ENCODE measurements at regions not wholly inside any gene's neighbourhood (a gene's known extent, or its start where the extent isn't known, plus 50 kb on each side); places are given as distances from the start of the nearest gene placed in this dataset.

GRCh38 chr5:92808474-92808873, 772.5 kb downstream of the NR2F1-AS1 start:
- no peak for TF ChIP-seq CTCF (IDR thresholded peaks at IDR 0.05; ENCODE audit: insufficient read depth, low read depth, low read length)
- no peak for DNase-seq (ENCODE audit: low read depth)
- H3K4me3 ChIP-seq (ENCODE audit: low read depth, low read length) = no peak overlapping the region

- H3K4me3 ChIP-seq (ENCODE audit: low read depth, low read length) = no peak overlapping the region
- TF ChIP-seq CTCF (IDR thresholded peaks at IDR 0.05; ENCODE audit: insufficient read depth, low read depth, low read length) = no peak
- DNase-seq (ENCODE audit: low read depth) = no peak
Measured at GRCh38 chr5:92807085-92807484, 773.9 kb downstream of the NR2F1-AS1 start.

- no peak overlapping the region for H3K4me3 ChIP-seq (ENCODE audit: low read depth, low read length)
- no peak for TF ChIP-seq CTCF (IDR thresholded peaks at IDR 0.05; ENCODE audit: insufficient read depth, low read depth, low read length)
- DNase-seq (ENCODE audit: low read depth) = no peak
Measured at GRCh38 chr5:92805446-92805845, 775.6 kb downstream of the NR2F1-AS1 start.

GRCh38 chr5:92801911-92802310, 779.1 kb downstream of the NR2F1-AS1 start:
- H3K4me3 ChIP-seq (ENCODE audit: low read depth, low read length) = no peak overlapping the region
- no peak for TF ChIP-seq CTCF (IDR thresholded peaks at IDR 0.05; ENCODE audit: insufficient read depth, low read depth, low read length)
- DNase-seq (ENCODE audit: low read depth) = peak; percentile 72

GRCh38 chr5:92800365-92800764, 780.7 kb downstream of the NR2F1-AS1 start:
- TF ChIP-seq CTCF (IDR thresholded peaks at IDR 0.05; ENCODE audit: insufficient read depth, low read depth, low read length) = no peak
- DNase-seq (ENCODE audit: low read depth) = peak; percentile 93
- H3K4me3 ChIP-seq (ENCODE audit: low read depth, low read length) = no peak overlapping the region

GRCh38 chr5:92795633-92796032, 785.4 kb downstream of the NR2F1-AS1 start:
- TF ChIP-seq CTCF (IDR thresholded peaks at IDR 0.05; ENCODE audit: insufficient read depth, low read depth, low read length) = no peak
- DNase-seq (ENCODE audit: low read depth) = no peak
- no peak overlapping the region for H3K4me3 ChIP-seq (ENCODE audit: low read depth, low read length)

- no peak for DNase-seq (ENCODE audit: low read depth)
- H3K4me3 ChIP-seq (ENCODE audit: low read depth, low read length) = no peak overlapping the region
- no peak for TF ChIP-seq CTCF (IDR thresholded peaks at IDR 0.05; ENCODE audit: insufficient read depth, low read depth, low read length)
Measured at GRCh38 chr5:92780057-92780456, 801.0 kb downstream of the NR2F1-AS1 start.
